ENCODE measurements at regions not wholly inside any gene's neighbourhood (a gene's known extent, or its start where the extent isn't known, plus 50 kb on each side); places are given as distances from the start of the nearest gene placed in this dataset.

- intact Hi-C loops (cut with DNase I), result no loop called here
- no peaks in the 10 kb centered on the region for H3K27me3 ChIP-seq
- peaks cover 4% of the 10 kb centered on the region for H3K4me1 ChIP-seq
- TF ChIP-seq, protein P1, sequence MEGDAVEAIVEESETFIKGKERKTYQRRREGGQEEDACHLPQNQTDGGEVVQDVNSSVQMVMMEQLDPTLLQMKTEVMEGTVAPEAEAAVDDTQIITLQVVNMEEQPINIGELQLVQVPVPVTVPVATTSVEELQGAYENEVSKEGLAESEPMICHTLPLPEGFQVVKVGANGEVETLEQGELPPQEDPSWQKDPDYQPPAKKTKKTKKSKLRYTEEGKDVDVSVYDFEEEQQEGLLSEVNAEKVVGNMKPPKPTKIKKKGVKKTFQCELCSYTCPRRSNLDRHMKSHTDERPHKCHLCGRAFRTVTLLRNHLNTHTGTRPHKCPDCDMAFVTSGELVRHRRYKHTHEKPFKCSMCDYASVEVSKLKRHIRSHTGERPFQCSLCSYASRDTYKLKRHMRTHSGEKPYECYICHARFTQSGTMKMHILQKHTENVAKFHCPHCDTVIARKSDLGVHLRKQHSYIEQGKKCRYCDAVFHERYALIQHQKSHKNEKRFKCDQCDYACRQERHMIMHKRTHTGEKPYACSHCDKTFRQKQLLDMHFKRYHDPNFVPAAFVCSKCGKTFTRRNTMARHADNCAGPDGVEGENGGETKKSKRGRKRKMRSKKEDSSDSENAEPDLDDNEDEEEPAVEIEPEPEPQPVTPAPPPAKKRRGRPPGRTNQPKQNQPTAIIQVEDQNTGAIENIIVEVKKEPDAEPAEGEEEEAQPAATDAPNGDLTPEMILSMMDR (IDR thresholded peaks at IDR 0.05), result no peak
- H3K36me3 ChIP-seq, result no peaks in the 10 kb centered on the region
- no peak overlapping the region for H3K27ac ChIP-seq
- no peak overlapping the region for H3K4me3 ChIP-seq
- ATAC-seq (no peak), DNase-seq (no peak)
- no peaks in the 10 kb centered on the region for H3K9me3 ChIP-seq
Measured at GRCh38 chr21:35582731-35583130, 477.6 kb downstream of the SETD4 start.

- DNase-seq, result no peak
- intact Hi-C loops (cut with DNase I), result no loop called here
Measured at GRCh38 chr21:35581640-35582039, 478.7 kb downstream of the SETD4 start.

DNA sequence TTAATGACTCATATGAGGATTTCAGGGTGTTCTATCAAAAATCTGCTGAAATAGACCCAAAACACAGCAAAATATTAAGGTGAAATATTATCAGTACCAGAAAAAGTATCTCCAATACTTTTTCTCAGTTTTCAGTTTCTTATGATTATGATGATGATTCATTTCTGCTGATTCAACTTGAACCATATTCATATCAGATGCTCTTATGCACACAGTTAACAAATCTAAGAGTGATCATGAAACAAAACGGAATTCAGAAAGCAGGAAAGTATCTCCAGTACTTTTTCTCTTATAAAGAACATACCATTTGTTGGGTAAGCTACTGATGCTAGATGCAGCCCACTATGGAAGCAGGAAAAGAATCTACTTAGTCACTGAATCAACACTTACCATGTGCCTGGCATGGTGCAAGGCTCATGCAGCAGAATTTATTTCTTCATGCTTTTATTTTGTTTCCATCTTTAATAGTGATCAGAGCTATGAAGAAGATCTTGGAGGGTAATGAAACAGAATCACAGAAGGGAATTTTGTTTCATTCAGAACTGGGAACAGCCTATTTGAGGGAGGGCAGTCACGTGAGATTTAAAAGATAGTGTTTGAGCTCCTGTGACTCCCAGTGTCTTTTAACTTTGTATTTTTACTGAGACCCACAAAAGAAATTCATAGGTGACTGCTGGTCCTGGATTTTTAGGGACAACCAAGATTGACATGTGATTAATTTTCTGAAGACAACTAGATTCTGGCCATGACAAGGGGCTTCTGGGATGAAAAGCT, 480.6 kb downstream of the SETD4 start:
- H3K27me3 ChIP-seq, result no peaks in the 10 kb centered on the region

More at GRCh38 chr21:35581640-35582039, 478.7 kb downstream of the SETD4 start:
- no peaks in the 10 kb centered on the region for H3K9me3 ChIP-seq
- H3K36me3 ChIP-seq, result no peaks in the 10 kb centered on the region
- H3K4me3 ChIP-seq, result no peak overlapping the region
- H3K4me1 ChIP-seq, result peaks cover 4% of the 10 kb centered on the region
- TF ChIP-seq, protein P1 (IDR thresholded peaks at IDR 0.05), result no peak
- ATAC-seq, result no peak
- no peak overlapping the region for H3K27ac ChIP-seq
- H3K27me3 ChIP-seq, result no peaks in the 10 kb centered on the region

GRCh38 chr21:35578831-35579471, 481.4 kb downstream of the SETD4 start:
- ATAC-seq, result no peak
- no peaks in the 10 kb centered on the region for H3K9me3 ChIP-seq

More for the DNA sequence above, 480.6 kb downstream of the SETD4 start:
- DNase-seq (no peak), ATAC-seq (no peak)
- TF ChIP-seq, protein P1 (IDR thresholded peaks at IDR 0.05), result no peak
- Histone ChIP-seq H3K36me3 (no peaks in the 10 kb centered on the region), H3K27ac (no peak overlapping the region), H3K9me3 (no peaks in the 10 kb centered on the region), H3K4me1 (peaks cover 4% of the 10 kb centered on the region), H3K4me3 (no peak overlapping the region)
- intact Hi-C loops (cut with DNase I), result no loop called here

GRCh38 chr21:35578347-35578782, 482.0 kb downstream of the SETD4 start:
- H3K4me3 ChIP-seq, result no peak overlapping the region
- TF ChIP-seq, protein P1 (IDR thresholded peaks at IDR 0.05), result no peak
- no peak for ATAC-seq
- H3K9me3 ChIP-seq, result no peaks in the 10 kb centered on the region
- DNase-seq, result no peak
- intact Hi-C loops (cut with DNase I), result no loop called here
- no peaks in the 10 kb centered on the region for H3K36me3 ChIP-seq
- peaks cover 4% of the 10 kb centered on the region for H3K4me1 ChIP-seq
- H3K27me3 ChIP-seq, result no peaks in the 10 kb centered on the region
- H3K27ac ChIP-seq, result no peak overlapping the region

More at GRCh38 chr21:35578831-35579471, 481.4 kb downstream of the SETD4 start:
- Histone ChIP-seq H3K4me3 (no peak overlapping the region), H3K27ac (no peak overlapping the region), H3K4me1 (peaks cover 4% of the 10 kb centered on the region), H3K36me3 (no peaks in the 10 kb centered on the region), H3K27me3 (no peaks in the 10 kb centered on the region)
- intact Hi-C loops (cut with DNase I), result no loop called here
- TF ChIP-seq, protein P1 (IDR thresholded peaks at IDR 0.05), result no peak
- no peak for DNase-seq

Measured in upper lobe of right lung (tissue), 1 donor.